AG08395 (cell line): ENCODE measurements at regions not wholly inside any gene's neighbourhood (a gene's known extent, or its start where the extent isn't known, plus 50 kb on each side); places are given as distances from the start of the nearest gene placed in this dataset.
A peak's percentile ranks its signal among the peaks of the same experiment; 100 is the strongest.

Experiments used
- DNase-seq: peaks from one replicate; pipeline ENCODE4 v3.0.0; 2012; ENCODE audit warnings: mixed read lengths, low spot score

DNA sequence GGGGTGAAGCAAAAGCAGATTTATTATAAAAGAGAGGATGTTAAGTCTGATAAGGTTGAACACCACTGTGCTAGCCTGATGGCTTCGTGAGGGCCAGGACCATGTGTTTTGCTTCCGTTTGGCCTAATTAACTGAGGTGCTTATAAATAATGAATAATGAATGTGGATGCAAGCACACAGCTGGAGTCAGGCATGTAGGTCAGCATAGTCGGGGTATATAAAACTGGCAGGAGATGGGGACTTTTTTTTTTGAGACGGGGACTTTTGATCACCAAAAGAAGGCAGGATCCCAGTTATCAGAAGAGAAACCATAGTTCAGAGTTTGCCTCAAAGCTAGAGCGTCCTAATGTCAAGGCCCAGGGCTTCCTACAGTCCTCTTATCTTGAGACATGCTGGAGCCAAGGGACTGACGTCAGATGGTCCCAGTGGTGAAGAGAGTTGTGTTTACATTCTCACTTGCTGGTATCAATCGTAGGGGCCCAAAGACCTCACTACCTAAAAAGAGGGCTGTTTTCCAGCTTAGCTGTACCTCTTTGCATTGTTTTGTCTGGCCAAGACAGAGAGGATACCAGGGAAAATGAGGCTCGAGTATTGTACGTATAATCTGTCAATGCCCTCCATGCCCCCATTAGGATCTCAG lies 50.4 kb downstream of the RTL9 start:
- no peak for DNase-seq

DNA sequence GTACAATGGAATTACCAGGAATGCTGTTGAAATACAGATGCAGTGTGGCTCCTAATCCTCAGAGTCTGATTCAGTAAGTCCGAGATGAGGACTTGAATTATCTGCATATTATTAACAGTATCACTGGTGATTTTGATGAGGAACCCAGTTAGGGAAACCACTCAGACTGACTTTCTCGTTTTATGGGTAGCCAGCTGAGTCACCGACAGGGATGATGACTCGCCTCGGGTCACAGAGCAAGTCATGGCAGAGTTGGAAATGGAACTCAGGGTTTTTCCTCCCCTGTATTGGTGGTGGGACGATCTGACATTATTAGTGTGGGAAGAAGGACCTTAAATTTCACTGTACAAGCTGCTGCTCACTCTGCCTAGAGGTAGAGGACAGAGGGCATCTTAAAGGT lies 51.3 kb downstream of the RTL9 start:
- peak; percentile 52 for DNase-seq

DNA sequence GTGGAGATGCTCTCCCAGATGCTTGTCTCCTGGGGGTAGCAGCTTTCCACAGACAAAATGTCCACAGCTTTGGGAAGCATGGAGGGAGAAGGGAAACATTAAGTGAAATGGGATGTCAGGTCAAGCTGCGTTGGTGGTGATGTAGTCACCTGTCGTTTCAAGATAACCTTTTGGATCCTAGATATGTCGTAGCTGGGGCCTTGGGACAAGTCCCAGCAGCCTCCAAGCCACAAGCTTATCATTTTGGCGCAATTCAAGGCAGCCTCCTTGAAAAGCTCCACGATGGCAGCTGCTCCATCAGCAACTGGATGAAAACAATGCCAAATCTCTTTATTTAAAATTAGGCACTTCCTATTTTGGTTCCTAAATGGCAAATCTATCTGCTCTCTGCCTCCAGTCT lies 52.0 kb downstream of the RTL9 start:
- DNase-seq, result no peak

DNA sequence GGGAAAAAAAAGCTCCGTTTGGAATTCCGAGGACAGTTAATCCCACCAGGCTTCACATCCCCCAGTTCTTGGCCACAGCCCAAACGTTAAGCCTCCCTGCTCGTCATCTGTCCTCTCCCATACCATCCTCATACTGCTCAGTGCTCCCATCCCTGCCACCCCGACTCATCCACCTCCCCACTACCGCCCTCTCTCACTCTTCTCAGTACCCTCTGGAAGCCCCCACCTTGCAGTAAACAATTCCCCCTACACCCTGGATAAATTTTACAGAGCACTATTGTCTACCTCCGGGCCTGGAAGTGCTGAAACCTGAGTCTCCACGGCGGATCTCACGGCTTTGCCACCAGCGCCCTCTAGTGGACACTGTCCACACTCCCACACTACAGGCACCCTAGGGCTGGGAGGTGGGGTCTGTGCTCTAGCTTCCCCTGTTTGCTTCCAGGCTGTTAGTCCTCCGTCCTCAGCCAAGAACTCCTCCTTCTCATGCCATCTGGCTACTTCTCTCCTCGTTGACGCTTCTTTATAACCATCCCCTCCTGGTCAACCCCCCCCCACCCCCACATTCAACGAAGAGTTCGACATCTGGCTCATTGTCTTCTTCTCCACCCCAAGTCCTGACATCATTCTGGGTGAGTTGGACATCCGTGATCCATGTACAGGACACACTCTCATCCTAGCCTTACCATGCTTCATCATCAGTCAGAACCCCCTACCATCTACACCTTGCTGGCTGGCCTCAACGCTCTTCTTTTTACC lies 54.5 kb downstream of the RTL9 start:
- peak; percentile 75 for DNase-seq

DNA sequence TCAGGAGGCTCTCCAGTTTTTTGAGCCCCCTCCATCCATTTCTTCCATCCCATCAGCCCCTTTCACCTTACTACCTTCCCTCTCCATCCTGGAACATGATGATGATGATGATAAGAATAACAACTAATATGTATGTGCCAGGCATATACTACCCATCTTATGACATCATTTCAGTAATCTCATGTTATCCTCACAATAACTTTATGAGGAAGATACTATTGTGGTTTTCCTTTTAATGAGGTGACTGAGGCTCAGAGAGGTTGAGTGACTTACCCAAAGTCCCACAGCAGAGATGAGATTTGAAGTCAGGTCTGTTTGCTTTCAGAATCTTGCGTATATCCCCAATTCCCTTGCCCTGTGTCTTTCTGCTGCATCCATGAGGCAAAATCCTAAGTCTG lies 55.1 kb downstream of the RTL9 start:
- DNase-seq, result no peak

DNA sequence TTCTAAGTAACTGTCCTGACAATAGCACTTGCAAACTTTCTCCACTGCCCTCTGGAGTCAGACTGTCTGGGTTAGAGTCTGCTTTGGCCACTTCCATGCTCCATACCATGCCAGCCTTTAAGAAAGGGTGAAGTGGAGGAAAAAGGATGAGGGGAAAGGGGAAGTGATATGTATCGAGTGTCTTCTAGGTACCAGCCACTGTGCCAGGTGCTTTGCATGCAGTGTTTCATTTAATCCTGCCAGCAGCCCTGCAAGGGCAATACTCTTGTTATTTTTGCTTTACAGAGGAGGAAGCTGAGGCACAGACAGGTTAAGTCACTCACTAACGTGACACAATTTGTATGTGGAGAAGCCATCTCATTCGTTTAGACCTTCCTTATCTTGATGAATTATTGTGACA lies 55.6 kb downstream of the RTL9 start:
- DNase-seq, result no peak

DNA sequence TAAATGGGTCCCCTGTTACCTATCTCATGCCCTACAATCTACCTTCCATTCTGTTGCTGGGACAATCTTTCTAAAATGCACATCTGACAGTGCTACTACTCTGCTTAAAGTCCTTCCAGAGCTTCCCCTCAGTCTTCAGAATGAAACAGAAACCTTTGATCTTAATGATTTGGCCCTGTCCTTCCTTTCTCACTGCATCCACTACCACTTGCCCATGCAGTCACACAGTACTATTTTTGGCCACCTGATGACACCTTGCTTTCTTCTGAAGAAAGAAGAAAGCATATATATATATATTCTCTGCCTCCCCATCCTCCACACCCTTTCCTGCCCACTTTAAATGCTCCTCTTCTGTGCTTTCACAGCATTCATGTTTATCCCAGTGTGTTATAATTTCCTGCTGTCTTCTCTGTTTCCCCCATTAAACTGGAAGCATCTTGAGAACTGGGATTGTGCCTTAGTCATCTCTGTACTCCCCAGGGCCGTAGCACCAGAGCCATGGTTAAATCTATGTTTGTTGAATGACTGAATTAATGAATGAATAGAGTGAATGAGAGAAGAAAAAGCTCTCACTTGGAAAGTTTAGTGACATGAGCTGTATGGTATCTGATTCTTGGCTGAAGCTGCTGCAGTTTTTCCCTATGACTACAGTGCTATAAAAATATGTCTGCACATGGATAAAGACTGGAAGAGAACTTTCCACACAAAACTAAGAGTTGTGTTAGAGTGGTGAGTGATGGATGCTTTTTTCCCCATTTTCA lies 56.2 kb downstream of the RTL9 start:
- peak; percentile 59 for DNase-seq

DNA sequence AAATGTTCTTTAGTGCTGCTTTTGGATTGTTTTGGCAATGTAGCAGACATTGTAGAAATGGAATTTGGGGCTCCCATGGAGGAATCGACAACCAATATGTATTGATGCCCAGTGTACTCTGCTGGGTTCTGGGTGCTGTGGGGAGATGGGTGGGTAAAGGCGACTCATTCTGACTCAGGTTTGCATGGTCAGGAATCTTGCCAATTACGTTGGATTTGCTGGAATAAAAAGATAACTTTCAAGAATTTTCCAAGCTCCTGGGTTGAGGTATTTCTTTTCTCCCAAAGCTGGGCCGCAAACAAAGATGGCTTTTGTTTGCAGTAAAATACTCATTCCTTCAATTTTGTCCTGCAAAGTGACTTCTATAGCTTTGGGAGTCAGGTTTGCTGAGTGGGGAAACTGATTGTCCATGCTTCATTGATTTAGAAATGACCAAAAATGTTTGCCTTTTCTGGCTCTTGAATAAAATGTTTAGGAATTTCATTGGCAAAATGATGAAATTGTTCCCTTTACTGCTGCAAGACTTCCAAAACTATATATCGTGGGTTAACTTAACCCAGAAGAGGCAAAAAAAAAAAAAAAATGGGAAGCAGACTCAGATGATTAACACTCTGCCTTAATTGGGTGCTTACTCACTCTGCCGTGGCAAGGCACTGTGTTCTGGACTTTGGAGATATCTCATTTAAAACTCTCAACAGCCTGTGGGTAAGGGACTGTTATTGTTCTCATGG lies 57.0 kb downstream of the RTL9 start:
- DNase-seq, result no peak

DNA sequence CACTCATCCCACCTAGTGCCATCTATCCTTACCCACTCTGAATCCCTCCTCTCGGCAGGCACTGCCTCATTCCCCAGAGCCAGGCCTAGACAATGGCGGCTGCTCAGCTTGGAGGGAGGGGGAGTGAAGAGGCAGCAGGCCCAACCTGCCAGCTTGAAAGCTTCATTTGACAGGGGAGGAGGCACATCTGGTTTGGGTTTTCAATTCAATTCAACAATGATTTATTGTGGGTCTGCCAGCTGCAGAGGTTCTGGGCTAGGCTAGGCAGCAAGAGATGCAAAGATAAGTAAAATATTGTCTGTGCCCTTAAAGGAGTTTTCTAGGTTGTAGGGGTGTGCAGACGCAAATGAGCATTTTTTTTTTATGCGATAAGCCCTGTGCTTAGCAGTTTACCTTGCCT lies 58.5 kb downstream of the RTL9 start:
- no peak for DNase-seq

DNA sequence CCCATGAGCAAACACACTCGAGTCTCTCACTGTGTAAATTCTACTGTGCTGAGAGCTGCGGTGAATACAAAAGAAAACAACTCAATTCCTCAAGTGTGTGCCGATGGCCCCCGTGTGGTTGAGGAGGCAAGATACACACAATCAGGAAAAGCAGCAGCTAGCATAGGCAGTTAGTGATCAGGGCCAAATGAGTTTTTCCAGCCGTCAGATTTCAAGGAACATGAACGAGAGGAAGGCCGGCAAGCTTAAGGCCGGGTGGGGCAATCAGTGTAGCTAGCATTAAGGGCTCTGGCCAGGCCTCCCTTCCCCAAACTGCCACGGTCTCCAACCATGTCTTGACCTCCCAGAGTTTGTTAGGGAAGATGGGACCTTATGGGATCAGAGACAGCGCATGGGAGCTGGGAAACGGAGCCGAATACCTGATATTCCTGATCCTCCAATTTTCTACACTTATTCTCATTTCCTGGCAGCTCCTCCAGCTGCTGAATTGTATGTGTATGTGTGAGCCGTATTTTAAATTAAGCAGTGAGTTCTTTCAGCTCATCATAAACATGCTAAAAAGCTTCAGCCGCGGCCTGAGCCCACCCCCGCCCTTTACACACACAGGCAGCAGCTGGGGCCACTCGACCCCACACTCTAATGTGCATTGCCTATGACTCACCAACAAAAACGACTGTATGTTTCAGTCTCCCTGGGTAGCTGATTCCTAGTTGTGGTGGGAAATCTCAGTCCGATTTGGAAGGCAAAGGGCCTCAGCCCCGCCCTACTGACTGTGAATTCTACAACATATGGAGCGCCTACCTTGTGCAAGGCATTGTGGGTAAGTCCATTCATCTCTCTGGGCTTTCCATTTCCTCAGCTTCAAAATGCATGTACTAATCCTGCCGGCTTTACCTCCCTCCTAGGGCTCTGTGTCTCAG lies 59.9 kb downstream of the RTL9 start:
- peak; percentile 68 for DNase-seq

DNA sequence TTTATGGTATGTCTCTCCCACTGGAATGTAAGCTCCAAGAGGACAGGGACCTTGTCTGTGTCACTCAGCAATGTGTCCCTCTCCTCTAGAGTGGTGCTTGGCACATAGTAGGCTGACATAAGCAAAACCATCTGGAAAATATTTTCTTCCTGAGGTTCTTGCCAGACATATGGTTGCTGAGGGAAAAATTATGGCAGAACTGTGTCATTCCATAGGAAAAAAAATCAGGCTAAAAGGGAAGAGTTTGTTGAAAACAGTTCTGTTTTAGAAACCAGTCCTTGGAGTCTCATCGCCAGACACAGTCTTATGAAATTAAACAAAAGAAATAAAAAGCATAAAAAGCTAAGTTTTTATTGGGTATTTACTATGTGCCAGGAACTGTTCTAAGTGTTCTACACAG lies 60.9 kb downstream of the RTL9 start:
- no peak for DNase-seq

DNA sequence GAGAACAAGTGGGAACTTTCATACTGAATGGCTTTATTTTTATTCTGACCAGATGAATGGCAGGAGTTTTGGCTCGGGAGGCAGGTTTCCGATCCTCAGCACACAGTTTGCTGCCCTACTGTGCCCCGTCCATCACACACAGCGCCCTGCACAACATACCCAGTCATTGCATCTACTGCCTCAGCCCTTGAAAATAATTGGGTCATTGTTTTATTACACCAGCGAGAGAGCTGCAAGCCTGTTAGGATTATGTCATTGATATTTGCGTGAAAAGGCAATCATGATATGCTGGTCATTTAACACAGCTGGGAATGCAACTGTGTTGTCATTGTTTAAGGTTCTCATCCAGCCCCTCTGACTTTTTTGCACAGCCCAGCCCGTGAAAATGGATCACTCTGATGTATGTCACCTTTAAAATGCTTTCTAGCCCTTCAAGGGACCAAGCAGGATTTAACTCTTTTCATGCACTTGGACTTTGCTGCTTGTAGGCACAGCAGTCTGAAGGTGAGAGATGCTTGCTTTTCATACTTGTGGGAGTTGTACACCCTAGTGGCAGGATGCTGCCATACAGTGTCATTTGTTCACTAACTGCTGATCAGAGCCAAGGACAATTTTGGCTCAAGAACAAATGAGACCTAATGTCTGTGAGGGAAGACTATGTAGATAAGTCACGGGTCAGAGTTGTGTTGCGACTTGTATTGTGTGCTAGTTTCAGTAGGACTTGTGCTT lies 62.3 kb downstream of the RTL9 start:
- no peak for DNase-seq

DNA sequence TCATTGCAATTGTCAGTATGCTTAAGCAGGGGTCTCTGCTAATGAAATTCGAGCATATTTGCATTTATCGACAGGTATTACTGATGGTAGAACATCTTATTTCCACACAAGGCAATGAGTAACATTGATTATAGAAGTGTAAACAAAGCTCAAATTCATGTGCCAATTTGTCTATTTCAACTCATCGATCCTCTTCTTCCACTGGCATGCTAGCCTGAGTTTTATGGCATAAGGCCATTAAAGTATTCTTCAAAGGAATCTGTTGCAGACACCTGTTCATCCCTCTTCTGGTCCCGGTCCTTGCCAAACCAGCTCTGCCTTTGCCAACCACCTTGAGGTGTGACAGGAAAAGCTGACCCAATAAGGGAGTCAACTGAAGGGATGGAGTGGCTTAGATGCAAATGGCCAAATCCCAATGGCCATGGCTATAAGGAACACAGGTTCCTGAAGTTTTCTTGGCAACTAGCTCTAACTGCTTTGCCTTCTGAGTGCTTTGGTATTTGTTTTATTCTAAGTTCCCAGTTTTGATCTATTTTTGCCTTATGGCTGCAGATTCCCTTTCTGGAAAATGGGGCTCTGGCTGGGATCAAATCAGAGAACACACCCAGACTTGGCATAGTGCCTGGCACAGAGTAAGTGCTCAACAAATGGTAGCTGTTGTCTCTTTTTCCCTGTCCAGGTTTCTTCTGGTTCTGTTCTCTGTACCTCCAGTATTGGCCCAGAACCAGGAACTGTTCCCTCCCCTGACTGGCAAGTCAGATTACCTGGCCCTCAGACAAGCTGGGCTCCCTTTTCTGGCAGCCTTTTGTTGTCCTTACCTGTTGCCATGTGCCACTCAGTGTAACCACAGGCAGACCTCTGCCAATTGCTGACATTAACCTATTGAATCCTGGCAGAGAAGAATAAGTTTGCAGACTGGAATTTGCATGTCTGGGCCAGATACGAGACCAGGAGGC lies 63.1 kb downstream of the RTL9 start:
- no peak for DNase-seq

DNA sequence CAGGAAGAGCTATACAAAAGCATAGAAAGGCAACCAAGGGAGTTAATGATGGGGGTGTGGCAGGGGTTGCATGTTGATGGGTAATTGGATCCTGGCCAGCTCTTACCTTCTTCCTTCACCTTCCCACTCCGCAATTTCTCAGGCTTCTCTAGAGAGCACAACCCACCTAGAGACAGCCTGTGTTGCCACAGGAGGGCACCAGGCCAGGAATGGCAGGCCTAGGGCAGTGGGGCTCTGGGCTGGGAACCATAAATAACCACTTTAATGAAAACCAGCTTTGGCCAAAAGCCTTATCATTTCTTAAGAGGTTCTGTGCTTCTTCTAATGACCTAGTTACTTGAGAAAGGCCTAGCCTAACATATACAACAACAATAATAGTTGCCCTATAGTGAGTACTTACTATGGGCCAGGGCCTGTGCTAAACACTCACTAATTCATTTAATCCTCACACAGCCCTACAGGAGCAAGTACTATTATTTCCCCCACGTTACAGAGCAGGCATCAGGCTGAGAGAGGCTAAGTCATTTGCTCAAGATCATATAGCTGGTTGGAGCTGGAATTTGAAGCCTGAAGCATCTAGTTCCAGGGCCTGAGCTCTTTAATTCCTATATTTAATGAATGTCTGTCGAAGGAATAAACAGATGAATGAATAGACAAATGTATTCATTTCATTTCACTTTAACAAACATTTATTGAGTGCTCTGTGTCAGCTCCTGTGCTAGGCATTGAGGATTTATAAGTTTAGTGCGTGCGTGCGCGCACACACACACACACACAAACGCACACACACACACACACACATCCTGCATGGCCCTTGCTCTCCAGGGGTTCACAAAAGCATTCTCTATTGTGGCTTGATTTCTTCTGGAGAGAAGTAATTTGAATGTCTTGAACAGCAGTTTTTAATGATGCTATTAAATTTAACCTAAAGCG lies 66.8 kb downstream of the RTL9 start:
- DNase-seq, result no peak

DNA sequence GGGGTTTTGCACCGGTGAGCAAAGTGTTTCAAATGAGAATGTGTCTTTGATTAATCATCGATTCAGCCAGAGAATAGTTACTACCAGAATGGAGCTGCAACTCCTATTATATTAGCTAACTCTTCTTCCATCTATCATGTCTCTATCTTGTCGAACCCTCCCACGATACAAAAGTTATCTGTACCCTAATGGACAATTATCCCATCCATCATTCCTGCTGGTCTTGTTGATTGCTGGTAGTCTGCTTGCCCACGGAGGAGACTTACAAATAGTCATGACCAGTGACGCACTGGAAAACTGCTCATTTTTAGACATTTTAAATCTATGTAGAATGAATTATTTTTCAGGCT lies 67.5 kb downstream of the RTL9 start:
- no peak for DNase-seq

DNA sequence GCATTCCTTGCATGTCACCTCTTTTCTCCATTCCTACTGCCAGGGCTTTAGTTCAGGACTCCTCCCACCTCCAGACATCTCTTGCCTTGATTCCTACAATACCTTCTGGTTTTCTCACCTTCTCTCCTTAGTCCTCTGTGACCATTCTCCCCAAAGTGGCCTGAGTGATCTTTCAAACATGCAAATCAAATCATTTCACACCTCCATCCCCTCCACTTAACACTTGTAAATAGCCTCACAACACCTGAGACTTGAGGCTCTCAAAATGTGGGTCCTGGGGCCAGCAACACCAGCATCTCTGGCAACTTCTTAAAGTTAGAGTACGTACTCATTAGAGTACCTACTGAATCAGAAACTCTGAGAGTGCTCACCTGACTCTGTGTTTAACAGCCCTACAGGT lies 68.4 kb downstream of the RTL9 start:
- DNase-seq, result no peak

DNA sequence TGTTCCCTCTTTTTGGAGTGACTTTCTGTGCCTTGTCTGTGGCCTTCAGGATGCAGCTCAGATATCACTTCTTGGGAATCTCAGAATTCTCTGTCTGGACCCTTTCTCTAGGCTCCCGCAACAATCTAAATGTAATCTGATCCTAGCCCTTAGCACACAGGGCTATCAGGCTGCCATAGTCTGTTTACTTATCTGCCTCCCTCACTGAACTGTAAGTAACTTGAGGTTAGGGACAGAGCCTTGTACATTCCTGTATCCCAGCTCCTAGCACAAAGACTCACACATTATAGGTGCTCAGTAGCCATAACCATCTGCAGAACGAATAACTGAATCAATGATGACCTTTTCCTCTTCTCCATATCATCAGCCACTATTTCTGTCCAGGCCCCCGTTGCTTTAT lies 69.5 kb downstream of the RTL9 start:
- DNase-seq, result no peak

DNA sequence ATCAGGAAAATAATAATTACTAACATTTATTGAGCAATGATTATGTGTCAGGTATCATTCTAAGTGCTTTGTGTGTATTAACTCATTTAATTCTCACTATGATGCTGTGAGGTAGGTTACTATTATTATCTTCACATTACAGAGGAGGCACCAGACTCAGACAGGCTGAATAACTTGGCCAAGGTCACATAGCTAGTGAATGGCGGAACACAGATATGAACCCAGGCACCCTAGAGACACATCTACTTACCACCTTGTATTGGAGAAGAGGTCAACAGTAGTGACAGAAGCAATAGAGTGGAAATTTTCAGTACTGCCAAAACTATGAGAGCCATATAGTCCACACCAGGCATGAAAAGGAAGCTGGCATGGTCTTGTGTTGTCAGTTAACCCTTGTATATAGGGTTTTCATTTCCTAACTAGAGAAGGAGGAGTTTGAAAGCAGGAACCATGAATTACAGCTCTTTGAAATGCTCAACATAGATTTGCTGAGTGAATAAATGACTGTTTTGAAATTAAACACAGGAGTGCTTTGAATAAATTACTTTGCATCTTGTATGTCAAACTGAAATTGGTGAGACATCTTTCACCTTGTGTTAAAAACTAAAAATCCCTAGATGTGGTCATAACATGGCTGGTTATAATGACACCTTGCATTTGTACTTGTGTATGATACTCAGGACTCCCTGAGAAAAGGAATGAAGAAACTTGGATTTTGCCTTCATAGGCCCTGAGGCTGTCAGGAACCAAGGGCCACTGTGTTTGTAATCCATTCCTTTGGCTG lies 71.8 kb downstream of the RTL9 start:
- no peak for DNase-seq
